OCI-M2 (cell line): ENCODE measurements at regions not wholly inside any gene's neighbourhood (a gene's known extent, or its start where the extent isn't known, plus 50 kb on each side); places are given as distances from the start of the nearest gene placed in this dataset.

Experiments
- DNase-seq: peaks from one replicate; lab custom pipeline; 2025; ENCODE audit not compliant: unreplicated experiment; lab: John Stamatoyannopoulos, UW

DNA sequence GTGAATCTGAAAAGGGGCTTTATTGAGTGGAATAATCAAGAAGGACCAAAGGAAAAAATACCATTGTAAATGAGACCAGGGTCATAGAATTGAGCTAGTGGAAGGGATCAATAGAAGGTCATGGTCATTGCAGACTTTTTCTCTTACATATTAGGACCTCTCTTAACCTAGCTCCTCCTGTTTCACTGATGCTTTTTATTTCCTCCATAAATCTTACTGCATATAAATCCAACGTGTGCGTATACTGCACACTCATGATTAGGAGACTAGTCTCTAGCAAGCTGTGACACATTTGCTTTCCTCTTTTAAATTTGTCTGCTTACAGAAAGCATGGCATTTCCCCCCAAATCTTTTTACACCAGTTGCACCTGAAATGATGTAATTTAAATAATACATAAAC is 179.6 kb upstream of the B3GALT2 start:
- no peak for DNase-seq

DNA sequence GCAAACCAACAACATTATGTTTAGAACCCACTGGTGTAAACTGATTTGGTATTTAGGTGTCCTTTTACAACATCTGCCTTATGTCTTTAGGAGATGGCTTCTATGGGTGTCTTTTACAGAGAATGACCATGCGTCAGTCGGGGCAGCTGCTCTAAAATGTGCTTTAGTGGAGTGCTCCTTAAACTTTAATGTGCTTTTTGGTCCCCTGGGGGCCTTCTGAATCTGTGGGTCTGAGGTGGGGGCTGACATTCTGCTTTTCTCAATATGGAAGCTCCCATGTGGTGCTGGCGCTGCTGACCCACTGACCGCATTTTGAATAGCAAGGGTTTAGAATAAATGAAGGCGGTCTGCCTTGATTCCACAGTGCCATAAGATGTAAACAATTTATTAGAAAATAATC is 173.2 kb upstream of the B3GALT2 start:
- DNase-seq: no peak

DNA sequence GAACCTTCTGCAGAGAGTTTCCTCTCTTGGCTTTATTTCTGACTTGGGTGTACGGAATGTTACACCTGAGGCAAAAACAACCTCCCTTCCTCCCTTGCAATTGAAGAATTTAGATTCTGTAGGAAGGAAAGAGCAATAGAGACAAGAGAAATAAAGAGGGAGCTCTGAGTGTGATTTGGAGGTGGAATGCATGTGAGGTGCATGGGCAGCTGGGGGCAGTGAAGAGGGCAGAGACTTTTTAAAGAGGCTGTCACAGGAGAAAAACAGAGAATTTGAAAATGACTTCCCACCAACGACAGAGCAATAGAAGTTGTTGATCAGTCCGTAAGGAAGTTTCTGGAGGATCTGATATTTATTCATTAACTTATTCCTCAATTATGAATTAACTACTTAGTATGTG is 172.0 kb upstream of the B3GALT2 start:
- DNase-seq: no peak

DNA sequence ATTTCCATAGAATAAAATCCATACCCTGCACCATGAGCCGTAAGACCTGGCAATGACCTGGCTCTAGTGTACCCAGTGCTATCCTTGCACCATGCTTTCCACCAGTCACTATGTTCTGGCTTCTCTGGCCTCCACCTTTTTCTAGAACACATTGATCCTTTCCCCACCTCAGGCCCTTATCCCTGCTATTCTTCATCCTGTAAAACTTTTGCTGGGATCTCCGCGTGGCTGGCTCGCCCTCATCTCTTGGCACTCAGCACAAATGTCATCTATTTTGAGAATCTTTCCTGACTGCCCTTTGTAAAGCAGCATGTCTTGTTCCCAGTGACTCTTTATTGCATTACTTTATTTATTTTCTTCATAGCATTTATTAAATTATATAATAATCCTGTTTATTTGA is 169.8 kb upstream of the B3GALT2 start:
- no peak for DNase-seq

DNA sequence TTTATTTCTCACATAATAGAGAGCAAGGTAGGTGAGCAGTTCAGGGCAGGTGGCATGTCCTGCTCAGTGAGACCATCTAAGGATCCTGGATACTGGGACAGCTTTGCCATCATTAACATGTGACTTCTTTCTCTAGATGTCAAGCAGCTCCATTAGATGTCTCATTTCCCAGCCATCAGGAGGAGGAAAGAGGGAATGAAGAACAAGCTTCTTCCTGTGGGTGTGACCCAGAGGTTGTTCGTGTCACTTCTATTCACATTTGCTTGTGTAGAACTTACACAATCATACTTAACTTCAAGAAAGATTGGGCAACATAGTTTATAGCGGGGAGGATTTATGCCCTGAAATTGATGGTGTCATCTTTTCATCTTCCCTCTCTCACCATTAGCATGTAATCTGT is 169.2 kb upstream of the B3GALT2 start:
- no peak for DNase-seq

DNA sequence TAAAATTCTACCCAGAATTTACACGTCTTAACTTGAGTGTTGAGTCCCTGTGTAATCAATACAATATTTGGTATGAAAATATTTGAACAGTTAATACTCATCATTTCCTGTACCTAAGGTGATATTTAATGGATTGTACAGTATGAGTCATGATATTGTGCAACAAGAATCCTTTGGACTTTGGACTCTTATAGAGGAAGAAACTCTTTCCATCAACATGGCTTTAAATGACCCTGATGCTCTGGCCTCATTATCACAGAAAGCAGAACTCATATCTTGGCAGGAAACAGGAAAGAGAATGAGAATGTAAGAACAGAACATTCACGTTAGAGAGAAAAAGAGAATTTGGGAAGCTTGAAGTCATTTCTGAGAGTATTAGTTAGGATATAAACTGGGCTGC is 168.8 kb upstream of the B3GALT2 start:
- no peak for DNase-seq

DNA sequence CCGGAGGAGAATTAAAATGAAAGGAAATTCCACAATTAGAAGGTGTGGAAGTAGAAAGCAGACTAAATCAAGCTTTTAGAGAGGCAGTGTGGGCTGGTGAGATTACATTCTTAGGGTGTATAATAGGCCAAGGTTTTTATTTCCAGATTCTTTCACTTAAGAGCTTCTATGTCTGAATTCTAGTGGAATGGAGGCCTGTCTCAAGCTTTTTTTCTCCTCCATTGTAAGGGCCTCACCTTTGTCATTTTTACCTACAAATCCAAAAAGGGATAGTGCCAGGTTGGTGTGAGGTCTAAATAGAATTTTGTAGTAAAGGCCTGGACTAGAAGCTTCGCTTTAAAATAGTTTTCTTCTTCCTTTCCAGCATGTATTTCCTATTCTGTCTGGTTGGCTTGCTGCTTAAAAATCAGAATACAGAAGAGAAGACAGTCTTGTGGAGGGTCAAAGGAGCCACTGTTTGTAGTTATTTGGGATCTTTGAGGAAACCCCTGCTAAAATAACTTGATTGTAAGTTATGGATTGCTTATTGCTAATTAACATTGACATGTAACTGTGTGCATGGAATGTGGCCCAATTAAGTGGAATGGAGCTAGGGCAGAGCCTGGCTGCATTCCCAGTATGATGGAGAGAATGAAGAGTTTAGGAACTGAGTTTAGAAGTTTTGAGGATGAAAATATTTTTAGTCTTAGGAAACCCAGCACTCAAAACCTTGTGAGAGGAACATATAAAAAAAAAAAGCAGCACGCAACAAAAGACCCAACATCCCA is 162.5 kb upstream of the B3GALT2 start:
- no peak for DNase-seq

DNA sequence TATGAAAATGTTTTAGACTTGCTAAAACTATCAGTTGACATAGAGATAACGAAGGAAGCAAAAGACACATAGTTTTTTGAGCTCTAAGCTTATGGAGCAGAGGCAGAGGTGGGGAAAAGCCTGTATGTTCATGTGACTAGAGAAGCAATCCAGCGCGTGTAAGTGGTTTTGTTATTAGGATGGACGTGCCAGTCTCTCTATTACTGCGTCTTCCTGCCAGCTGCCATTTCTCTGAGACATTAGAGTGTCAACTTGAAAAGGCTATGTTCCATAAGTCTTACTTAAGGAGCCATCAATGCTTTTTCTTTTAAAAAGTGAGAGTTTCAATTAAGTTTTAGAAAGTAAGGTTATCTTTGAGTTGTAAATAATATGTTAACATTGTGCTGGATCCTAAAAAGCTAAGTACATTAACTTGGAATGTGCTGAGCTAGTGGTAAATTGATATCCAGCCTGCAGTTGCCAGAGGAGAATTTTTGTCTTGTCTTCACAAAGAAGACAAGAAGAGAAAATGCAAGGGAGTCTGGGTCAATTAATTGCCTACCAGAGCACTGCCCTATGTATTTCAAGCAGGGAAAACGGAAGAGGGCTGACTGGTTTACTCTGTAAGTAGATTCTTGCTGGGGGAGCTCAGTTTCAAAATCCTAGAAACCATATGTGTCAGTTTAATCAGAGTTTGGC is 161.8 kb upstream of the B3GALT2 start:
- DNase-seq: no peak

DNA sequence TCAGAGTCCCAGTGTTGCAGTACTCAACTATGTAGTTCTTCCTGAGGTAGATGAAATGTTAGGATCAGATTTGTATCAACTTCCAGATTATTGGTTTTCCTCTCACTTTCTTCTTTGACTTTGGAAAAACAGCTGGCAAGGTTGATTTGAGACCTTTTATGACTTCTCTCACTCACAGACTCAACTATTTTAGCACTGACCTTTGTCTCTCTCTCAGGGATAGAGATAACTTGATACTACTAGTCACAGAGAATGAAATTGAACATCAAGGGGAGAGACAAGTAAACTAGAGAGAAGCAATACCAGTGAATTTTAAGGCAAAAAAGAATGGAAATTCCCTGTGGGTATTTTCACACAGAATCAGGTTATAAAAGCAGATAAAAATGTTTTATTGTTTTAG is 159.7 kb upstream of the B3GALT2 start:
- no peak for DNase-seq

DNA sequence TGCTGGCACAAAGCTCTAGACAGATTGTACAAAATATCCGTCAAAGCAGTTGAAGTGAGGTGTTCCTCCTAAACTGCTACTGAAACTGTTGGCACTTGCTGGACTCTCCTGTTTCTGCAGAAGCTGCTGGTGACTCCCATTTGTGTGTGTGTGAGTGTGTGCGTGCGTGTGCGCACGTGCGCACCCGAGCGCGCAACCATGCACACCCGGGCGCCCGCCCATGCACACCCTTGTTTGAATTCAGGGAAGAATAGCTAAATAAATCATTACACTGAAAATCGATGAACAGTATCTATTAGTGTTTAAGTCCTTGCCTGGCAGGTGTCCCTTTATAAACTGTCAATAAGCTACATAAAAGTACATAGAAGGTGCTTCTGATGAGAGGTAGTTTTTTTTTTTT is 156.4 kb upstream of the B3GALT2 start:
- DNase-seq: no peak

DNA sequence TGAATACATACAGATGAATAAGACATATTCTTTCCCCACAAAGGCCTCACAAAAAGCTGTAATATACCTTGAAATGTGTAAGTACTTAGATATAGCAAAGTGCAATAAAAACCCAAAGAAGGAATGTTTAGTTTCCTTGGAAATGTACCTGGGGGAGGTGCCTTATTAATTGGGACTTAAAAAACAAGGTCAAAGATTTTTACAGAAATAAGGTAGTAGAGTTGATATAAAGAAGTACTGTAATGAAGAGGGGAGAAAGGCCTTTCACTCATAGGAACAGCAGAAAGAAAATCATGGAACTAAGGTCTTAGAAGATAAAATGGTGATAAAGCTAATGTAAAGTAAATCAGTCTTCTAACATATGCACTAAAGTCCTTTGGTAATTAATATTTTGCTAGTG is 153.9 kb upstream of the B3GALT2 start:
- no peak for DNase-seq

DNA sequence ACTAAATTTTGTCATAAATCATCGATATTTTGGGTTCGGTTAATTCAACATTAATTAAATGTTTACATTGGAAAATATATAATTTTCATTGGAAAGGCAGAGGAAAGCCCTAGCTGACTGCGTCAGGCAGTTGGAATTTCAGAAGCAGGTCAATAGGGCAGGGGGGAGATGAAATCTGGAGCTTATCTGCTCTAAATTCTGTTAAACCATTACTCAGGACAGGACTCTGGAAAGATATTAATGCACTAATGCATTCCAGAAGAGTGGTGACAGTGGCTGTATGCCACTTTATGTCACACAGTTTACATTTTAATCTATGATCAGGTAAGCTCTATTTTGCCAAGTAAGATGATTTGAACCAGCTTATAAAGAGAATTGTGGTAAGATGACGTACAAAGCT is 153.0 kb upstream of the B3GALT2 start:
- no peak for DNase-seq

DNA sequence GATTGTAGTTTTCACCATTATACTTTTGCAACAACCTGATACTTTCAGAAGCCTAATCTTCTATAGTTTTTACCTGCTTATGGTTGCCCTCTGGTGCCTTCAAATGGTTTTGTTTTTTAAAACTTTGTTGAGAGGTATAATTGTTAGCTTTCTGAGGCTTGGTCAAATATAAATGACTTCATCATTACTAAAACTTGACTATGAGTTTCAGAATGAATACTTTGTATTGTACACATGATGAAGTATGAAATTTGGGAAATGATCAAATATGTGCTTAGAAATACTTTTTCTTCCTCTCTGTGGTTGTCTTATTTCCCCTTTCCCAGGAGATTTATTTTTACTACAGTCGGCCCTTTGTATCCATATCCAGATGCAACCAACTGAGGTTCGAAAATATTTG is 151.8 kb upstream of the B3GALT2 start:
- no peak for DNase-seq

DNA sequence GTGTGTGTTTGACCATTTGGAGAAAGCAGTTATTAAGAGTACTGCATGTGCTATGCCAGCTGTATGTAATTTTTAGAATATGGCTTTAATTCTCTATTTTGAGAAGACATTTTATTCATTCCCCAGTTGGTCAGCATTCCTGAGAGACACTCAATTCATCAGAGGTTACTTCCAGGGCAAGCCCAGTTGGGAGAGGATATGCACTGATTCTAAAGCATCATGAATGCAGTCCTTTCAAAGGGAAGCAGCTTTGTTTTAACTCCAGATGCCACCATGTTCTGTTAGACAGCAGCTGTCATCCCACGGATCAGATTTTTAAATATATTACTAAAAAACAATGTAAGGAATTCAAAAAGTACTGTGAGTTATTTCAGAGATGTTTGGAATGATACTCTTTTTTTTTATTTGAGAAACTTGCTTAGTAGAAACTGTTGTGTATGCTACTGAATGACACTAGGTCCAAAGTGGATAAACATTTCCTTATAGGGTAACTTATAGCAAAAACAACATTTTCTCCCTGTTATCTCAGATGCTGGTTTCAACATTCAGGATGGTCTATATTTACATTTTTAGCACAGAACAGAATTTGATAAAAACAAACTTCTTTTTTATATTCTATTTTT is 149.5 kb upstream of the B3GALT2 start:
- no peak for DNase-seq

DNA sequence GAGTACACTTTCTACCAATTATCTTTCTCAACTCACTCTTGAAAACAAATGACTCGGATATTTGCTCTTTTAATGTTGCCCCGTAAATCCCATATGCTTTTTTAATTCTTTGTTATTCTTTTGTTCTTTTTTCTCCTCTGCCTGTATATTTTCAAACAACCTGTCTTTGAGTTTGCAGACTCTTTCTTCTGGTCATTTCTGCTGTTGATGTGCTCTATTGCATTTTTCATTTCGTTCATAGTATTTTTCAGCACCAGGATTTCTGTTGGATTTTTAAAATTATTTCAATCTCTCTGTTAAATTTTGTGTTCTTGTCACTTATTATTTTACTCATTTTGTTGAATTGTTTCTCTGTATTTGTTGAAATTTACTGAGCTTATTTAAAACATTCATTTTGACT is 146.8 kb upstream of the B3GALT2 start:
- no peak for DNase-seq

DNA sequence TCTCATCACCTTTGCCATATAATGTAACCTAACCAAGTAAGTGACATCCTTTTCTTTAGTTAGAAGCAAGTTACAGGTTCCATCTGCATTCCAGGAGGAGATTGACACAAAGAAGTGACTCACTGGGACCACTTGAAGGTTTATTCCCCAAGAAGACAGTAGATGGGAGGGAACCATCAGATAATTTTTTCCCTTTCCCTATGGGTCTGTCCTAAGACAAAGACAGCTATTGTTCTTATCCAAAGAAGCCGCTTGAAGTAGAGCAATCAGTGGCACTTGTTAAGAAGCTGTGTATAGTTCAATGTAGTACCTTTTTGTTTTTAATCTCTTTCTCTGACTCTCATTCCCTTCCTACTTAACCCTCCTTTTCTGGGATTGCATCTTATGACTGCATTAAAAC is 139.9 kb upstream of the B3GALT2 start:
- no peak for DNase-seq

DNA sequence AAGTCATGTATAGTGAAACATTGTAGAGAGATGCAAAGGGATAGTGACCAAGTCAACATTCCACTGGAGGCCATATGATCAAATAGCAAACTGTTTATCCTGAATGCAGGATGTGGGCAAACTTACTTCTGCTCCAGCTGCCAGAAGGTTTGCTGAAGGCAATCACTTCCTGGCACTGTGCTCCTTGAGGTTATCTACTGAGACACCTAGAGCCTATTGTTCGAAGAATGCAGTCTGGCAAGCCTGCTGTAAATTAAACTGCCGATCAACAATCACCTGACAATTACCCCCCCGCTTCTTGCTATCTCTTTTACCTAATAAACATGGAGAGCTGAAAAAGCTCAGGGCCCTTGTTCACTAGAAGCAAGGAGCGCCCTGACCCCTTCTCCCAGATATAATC is 139.4 kb upstream of the B3GALT2 start:
- DNase-seq: no peak

DNA sequence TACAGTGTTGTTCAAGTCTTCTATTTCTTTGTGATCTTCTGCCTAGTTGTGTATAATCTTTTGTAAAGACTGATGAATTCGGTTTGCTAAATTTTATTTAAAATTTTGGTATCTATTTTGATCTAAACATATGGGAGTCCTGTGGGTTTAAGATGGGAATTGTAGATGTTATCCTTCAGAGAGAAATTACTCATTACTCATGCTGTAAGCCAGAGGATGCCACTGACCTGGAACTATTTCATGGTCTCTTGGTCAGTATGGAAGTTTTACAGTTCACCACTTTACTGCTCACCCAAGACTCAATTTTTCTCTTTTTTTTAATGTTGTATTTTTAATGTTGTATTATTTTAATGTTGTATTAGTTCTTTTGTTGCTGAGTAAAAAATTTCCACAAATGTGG is 138.6 kb upstream of the B3GALT2 start:
- DNase-seq: no peak

DNA sequence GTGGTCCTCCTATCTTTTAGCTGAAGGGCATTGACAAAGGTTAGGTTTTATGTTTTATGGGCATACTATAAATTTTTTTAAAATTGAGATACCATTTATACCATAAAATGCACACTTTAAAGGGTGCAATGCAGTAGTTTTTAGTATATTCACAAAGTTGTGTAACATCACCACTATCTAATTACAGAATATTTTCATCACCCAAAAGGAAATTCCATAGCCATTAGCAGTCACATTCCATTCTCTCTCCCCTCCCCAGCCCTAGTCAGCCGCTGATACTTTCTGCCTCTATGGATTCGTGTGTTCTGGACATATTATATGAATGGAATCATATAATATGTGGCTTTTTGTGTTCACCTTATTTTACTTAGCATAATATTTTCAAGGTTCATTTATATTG is 135.8 kb upstream of the B3GALT2 start:
- DNase-seq: no peak

DNA sequence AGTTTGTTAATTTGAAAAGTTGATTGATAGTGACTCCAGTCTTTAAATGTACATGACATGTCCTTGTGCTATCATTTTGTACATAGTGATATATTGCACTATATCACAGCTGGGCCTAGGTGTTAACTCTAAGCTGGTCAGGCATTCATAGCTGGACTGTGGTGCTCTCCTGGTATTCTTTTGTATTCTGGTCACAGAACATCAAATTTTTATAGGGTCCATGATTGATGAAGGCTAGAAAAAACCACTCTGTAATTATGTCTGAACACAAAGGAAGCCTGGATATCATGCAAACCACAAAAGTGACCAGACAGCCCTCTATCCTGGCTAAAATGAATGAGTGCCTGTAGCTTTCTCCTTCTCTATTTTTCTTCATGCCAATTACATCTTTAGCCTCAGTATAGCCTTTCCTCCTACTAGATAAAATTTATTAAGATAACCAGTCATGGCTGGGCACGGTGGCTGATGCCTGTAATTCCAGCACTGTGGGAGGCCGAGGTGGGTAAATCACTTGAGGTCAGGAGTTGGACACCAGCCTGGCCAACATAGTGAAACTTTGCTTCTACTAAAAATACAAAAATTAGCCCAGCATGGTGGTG is 134.9 kb upstream of the B3GALT2 start:
- no peak for DNase-seq

DNA sequence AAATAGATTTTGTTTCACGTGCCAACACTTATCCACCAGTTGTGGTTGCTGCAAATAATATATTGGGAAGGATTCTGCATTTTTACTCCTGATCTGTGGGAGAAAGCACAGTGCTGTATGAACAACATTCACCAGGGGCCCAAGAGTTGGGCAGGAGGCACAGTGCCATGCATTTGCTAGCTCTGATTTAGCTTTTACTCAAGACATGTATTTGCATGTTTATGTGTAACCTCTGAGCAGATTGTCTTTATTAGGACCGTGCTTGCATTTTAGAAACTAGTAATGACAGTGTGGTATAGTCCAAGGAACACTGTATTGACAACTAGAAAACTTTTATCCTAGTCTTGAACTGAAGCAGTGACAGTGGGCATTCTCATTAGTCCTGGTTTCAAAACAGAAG is 133.9 kb upstream of the B3GALT2 start:
- no peak for DNase-seq

DNA sequence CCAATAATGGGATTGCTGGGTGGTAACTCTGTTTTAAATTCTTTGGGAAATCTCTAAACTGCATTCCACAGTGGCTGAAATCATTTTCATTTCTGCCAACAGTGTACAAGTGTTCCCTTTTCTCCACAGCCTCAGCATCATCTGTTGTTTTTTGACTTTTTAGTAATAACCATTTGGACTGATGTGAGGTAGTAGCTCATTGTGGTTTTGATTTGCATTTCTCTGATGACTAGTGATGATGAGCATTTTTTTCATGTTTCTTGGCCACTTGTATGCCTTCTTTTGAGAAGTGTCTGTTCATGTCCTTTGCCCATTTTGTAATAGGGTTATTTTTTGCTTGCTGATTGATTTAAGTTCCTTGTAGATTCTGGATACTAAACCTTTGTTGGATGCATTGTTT is 131.9 kb upstream of the B3GALT2 start:
- DNase-seq: no peak
